IMR-90 (cell line): ENCODE measurements at regions not wholly inside any gene's neighbourhood (a gene's known extent, or its start where the extent isn't known, plus 50 kb on each side); places are given as distances from the start of the nearest gene placed in this dataset.

Experiments
- ATAC-seq: fragments of 200-7000 bp; cut with Tn5 transposase; 2 replicates; pipeline ENCODE4 v1.9.1; 2020; ENCODE audit warnings: low read depth, mild to moderate bottlenecking, moderate library complexity
- BruUV-seq: library from RNA; stranded (reverse); fragments of 400-500 nt; replicated peaks from 2 replicates; lab custom pipeline; 2021; lab: Mats Ljungman, UMichigan
- CTCF ChIA-PET: fragments of 300-600 bp; formaldehyde crosslinking; extraction: SDS; loops from one replicate; lab custom pipeline; 2021; ENCODE audit warnings: antibody characterized with exemption; lab: Yijun Ruan, JAX
- POLR2A ChIA-PET: fragments of 300-600 bp; sonication (Branson Sonifier 250); formaldehyde crosslinking; loops from one replicate; lab custom pipeline; 2022; ENCODE audit warnings: antibody characterized with exemption; ENCODE audit not compliant: unreplicated experiment; lab: Charles Lee
- DNase-seq: peaks from one replicate; pipeline ENCODE4 v3.0.0; 2013
- H2AFZ ChIP-seq: replicated peaks from 2 replicates; pipeline ENCODE3; 2013; ENCODE audit warnings: low read length, mild to moderate bottlenecking; ENCODE audit not compliant: poor library complexity
- H2AK5ac ChIP-seq: 2 replicates; pipeline ENCODE4 v1.6.1; 2013; ENCODE audit warnings: low read depth, low read length, inconsistent platforms
- H2AK9ac ChIP-seq: replicated peaks from 2 replicates; pipeline ENCODE3; 2013; ENCODE audit warnings: mild to moderate bottlenecking, low read depth, low read length, moderate library complexity; ENCODE audit not compliant: poor library complexity
- H2BK120ac ChIP-seq: 2 replicates; pipeline ENCODE4 v1.6.1; 2013; ENCODE audit warnings: low read depth, low read length, inconsistent platforms
- H2BK15ac ChIP-seq: 3 replicates; pipeline ENCODE4 v1.6.1; 2013; ENCODE audit warnings: low read depth, low read length, inconsistent platforms
- H2BK20ac ChIP-seq: 2 replicates; pipeline ENCODE4 v1.6.1; 2013; ENCODE audit warnings: low read depth, mild to moderate bottlenecking, inconsistent platforms, low read length, moderate library complexity
- H2BK5ac ChIP-seq: 2 replicates; pipeline ENCODE4 v1.6.1; 2013; ENCODE audit warnings: mild to moderate bottlenecking, low read depth, low read length, inconsistent platforms; ENCODE audit not compliant: poor library complexity, severe bottlenecking
- H3K14ac ChIP-seq: replicated peaks from 2 replicates; pipeline ENCODE4 v1.6.1; 2013; ENCODE audit warnings: low read depth, low read length, inconsistent platforms
- H3K18ac ChIP-seq: 2 replicates; pipeline ENCODE4 v1.6.1; 2013; ENCODE audit warnings: low read depth, low read length, control low read depth
- H3K23ac ChIP-seq: 2 replicates; pipeline ENCODE4 v1.6.1; 2013; ENCODE audit warnings: low read depth, low read length, inconsistent platforms
- H3K27ac ChIP-seq: 2 replicates; pipeline ENCODE4 v1.5.1; 2013; ENCODE audit warnings: mild to moderate bottlenecking, control low read depth, low read length; ENCODE audit not compliant: insufficient read depth
- H3K27me3 ChIP-seq: 2 replicates; pipeline ENCODE4 v1.6.1; 2013; ENCODE audit warnings: low read length; ENCODE audit not compliant: control insufficient read depth, insufficient read depth
- H3K36me3 ChIP-seq: 2 replicates; pipeline ENCODE4 v1.6.1; 2013; ENCODE audit warnings: low read length, mixed read lengths; ENCODE audit not compliant: control insufficient read depth, insufficient read depth
- H3K4ac ChIP-seq: 2 replicates; pipeline ENCODE4 v1.6.1; 2013; ENCODE audit warnings: low read depth, low read length, inconsistent platforms
- H3K4me1 ChIP-seq: 2 replicates; pipeline ENCODE4 v1.6.1; 2013; ENCODE audit warnings: low read length, mixed read lengths; ENCODE audit not compliant: control insufficient read depth, insufficient read depth
- H3K4me2 ChIP-seq: 2 replicates; pipeline ENCODE4 v1.6.1; 2013; ENCODE audit warnings: low read depth, mild to moderate bottlenecking, control low read depth, low read length, moderate library complexity
- H3K4me3 ChIP-seq: 2 replicates; pipeline ENCODE4 v1.5.1; 2013; ENCODE audit warnings: low read depth, mild to moderate bottlenecking, control low read depth, low read length, moderate library complexity; ENCODE audit not compliant: insufficient read depth
- H3K56ac ChIP-seq: 2 replicates; pipeline ENCODE4 v1.6.1; 2013; ENCODE audit warnings: low read length, inconsistent platforms; ENCODE audit not compliant: insufficient read depth; ENCODE audit errors: extremely low read depth
- H3K79me1 ChIP-seq, 2 experiments: 2 replicates each; pipeline ENCODE4 v1.6.1; 2013; ENCODE audit warnings: low read length in 2 of 2, inconsistent platforms in 1 of 2, low read depth in 1 of 2
- H3K9ac ChIP-seq: 2 replicates; pipeline ENCODE4 v1.6.1; 2013; ENCODE audit warnings: low read depth, low read length, control low read depth
- H3K9me1 ChIP-seq: 2 replicates; pipeline ENCODE4 v1.6.1; 2013; ENCODE audit warnings: low read length, inconsistent platforms; ENCODE audit not compliant: insufficient read depth
- H3K9me3 ChIP-seq: 2 replicates; pipeline ENCODE4 v1.6.1; 2013; ENCODE audit warnings: low read length; ENCODE audit not compliant: control insufficient read depth, insufficient read depth
- H4K20me1 ChIP-seq: 2 replicates; pipeline ENCODE4 v1.6.1; 2013; ENCODE audit warnings: low read length, inconsistent platforms; ENCODE audit not compliant: insufficient read depth
- H4K5ac ChIP-seq: 2 replicates; pipeline ENCODE4 v1.6.1; 2013; ENCODE audit warnings: mild to moderate bottlenecking, low read depth, low read length, control low read depth
- H4K8ac ChIP-seq, 2 experiments: 2 replicates each; pipeline ENCODE4 v1.6.1; 2013; ENCODE audit warnings: low read depth in 2 of 2, low read length in 2 of 2, control low read depth in 1 of 2, inconsistent platforms in 1 of 2
- H4K91ac ChIP-seq: 2 replicates; pipeline ENCODE4 v1.6.1; 2013; ENCODE audit warnings: low read depth, low read length, inconsistent platforms; ENCODE audit not compliant: insufficient read depth
- CEBPB ChIP-seq: IDR thresholded peaks from 2 replicates; pipeline ENCODE4 v1.6.1; 2012; ENCODE audit warnings: low read depth, low read length, improper control_type of control experiment
- MAFK ChIP-seq: IDR thresholded peaks from 2 replicates; pipeline ENCODE4 v1.6.1; 2012; ENCODE audit warnings: low read depth, low read length, improper control_type of control experiment
- WGBS, 2 experiments: methylation state at CpG; one replicate each; pipeline versions ENCODE4 v1.1.5 to v1.1.7; 2013; ENCODE audit warnings: missing lambda C conversion rate in 2 of 2; ENCODE audit not compliant: insufficient read length in 1 of 2; ENCODE audit errors: extremely low coverage in 2 of 2; 5-methylcytosine and 5-hydroxymethylcytosine counted together
- dilution Hi-C: fragments of 300-500 bp; cut with HindIII; formaldehyde crosslinking; loops from one replicate; pipeline ENCODE4 v1.14.3; 2018; ENCODE audit warnings: low sequenced_read_pairs; ENCODE audit not compliant: unreplicated experiment
- in situ Hi-C: fragments of 300-500 bp; cut with MboI; formaldehyde crosslinking; loops from 3 replicates; pipeline ENCODE4 v1.14.3; 2019; ENCODE audit warnings: low sequenced_read_pairs, inconsistent platforms, mixed read lengths
- intact Hi-C: fragments of 100-400 bp; cut with micrococcal nuclease; formaldehyde crosslinking; loops from 2 replicates; pipeline ENCODE4 v1.10.0; 2022

DNA sequence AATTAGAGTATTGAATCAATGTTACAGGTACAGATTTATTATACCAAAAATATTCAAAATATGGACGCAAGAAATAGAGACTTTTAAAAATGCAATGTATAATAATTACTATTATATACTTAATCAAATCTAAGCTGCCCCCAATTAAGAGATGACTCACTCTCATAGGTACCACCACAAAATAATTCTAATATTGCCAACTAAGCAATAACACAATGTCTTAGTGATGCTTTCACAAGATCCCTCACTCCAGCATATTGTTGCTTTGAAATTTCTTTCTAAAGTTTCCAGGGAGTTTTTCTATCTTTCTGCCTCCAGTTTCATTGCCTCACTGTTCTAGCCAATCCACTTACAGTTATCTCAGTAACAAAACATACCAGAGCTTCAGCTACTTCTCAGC, 270.0 kb upstream of the PABPC4L start:
- Histone ChIP-seq H3K23ac (no peak overlapping the region), H3K14ac (no peak overlapping the region), H2BK120ac (no peak overlapping the region), H2AK9ac (no peak overlapping the region), H3K9ac (no peak overlapping the region), H3K9me3 (peaks cover 6% of the 10 kb centered on the region; the same call in 1 of the 2 replicates), H3K4me3 (no peak overlapping the region), H3K4me2 (no peak overlapping the region), H3K56ac (no peak overlapping the region), H4K20me1 (no peaks in the 10 kb centered on the region), H2AK5ac (no peak overlapping the region), H3K36me3 (no peaks in the 10 kb centered on the region), H3K79me1 (no peaks in the 10 kb centered on the region), H2BK20ac (no peak overlapping the region), H4K8ac (no peak overlapping the region), H3K18ac (no peak overlapping the region), H3K27me3 (no peaks in the 10 kb centered on the region), H3K27ac (no peak overlapping the region), H2BK5ac (no peak overlapping the region), H4K91ac (no peak overlapping the region), H2BK15ac (no peak overlapping the region), H3K9me1 (no peaks in the 10 kb centered on the region), H2AFZ (no peak overlapping the region), H4K5ac (no peak overlapping the region), H3K4me1 (no peaks in the 10 kb centered on the region), H3K4ac (no peak overlapping the region)
- ATAC-seq = no peak
- no CpG with 5 or more reads among the region's 1 CpG for WGBS, 2 experiments
- intact Hi-C loops = no loop called here
- no TSS peak for BruUV-seq
- ChIA-PET POLR2A (no interaction called here), CTCF (no interaction called here)
- in situ Hi-C loops = no loop called here
- no peak for DNase-seq
- dilution Hi-C loops = no loop called here
- TF ChIP-seq MAFK (peak; percentile 68), CEBPB (no peak)
